Erythroblast (primary cell): ENCODE measurements at regions not wholly inside any gene's neighbourhood (a gene's known extent, or its start where the extent isn't known, plus 50 kb on each side); places are given as distances from the start of the nearest gene placed in this dataset.

Source experiments
- GATA1 ChIP-seq: IDR thresholded peaks from 2 replicates; pipeline ENCODE4 v1.6.1; 2011; ENCODE audit warnings: low read depth, mild to moderate bottlenecking, control low read depth, low read length, moderate library complexity
- POLR2A ChIP-seq: IDR thresholded peaks from 2 replicates; pipeline ENCODE4 v1.6.1; 2011; ENCODE audit warnings: mild to moderate bottlenecking, low read length

- TF ChIP-seq POLR2A (no peak), GATA1 (no peak)
These were observed 165.8 kb upstream of the HMCN1 start for GRCh38 chr1:185568155-185569123.
